ENCODE measurements at regions not wholly inside any gene's neighbourhood (a gene's known extent, or its start where the extent isn't known, plus 50 kb on each side); places are given as distances from the start of the nearest gene placed in this dataset.

DNA sequence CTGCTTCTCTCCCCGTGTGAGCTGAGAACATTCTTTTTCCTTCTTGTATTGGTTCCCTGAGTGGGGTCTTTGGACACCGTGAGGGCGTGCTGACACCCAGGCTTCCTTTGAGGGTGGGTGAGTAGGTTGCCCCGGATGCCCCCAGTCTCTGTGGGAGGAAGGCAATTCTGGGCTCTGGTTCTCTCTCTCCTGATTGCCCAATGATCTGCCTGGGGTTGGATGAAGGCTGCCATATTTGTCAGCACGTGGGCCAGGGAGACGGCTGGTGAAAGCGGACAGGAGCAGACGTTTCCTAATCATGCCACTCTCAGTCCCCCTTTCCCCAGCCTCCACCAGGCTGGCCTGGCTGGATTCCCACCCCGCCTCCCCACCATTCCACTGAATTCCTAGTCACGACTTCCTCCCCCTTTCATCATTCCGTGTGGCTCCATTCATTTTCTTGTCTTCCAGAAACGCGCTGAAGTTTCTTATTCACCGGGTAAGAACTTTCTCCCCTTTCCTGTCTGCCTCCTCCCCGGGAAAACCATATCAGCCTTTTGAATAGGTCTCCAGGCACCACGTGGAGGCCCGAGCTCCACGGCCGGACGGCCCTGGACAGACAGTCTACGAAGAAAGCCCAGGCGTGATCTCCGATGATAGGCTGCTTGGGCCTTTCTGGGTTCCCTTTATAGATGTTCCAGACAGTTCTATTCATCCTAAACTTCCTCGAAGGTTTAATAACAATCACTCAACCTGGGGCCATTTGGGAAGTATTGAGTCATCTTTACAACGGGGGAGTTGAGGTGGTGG lies 98.7 kb upstream of the NPTX2 start:
- Histone ChIP-seq H3K27ac (ENCODE audit: extremely low read length, insufficient read depth, low read length) (no peak overlapping the region), H3K79me2 (ENCODE audit: insufficient read depth, low read length) (no peaks in the 10 kb centered on the region), H3K27me3 (ENCODE audit: control insufficient read depth in 1 of 2, insufficient read depth in 2 of 2, low read length in 2 of 2) (no peaks in the 10 kb centered on the region), H3K9me3 (ENCODE audit: low read length) (no peaks in the 10 kb centered on the region), H3K4me2 (ENCODE audit: low read depth, low read length) (no peak overlapping the region), H3K36me3 (replicated peaks in 1 of 2; ENCODE audit: control insufficient read depth in 1 of 2, insufficient read depth in 2 of 2, low read length in 2 of 2) (no peaks in the 10 kb centered on the region), H2AFZ (ENCODE audit: low read length) (no peak overlapping the region), H4K20me1 (ENCODE audit: insufficient read depth, low read length) (no peaks in the 10 kb centered on the region), H3K4me1 (ENCODE audit: insufficient read depth, low read length) (no peaks in the 10 kb centered on the region), H3K9ac (ENCODE audit: insufficient read depth, low read depth, low read length) (no peak overlapping the region), H3K4me3 (replicated peaks in 1 of 3; ENCODE audit: insufficient read depth in 1 of 3, low read depth in 2 of 3, low read length in 3 of 3) (no peak overlapping the region)
- FAIRE-seq (no peak), ATAC-seq (no peak), DNase-seq (ENCODE audit: low spot score) (no peak)
- no TSS peak for BruUV-seq (replicated peaks)
- intact Hi-C loops (cut with micrococcal nuclease; ENCODE audit: unreplicated experiment): no loop called here
- in situ Hi-C loops (cut with HindIII; ENCODE audit: extremely low pct_ligation_motif_present, low pct_unique_long_range_greater_than_20kb): no loop called here
- WGBS (ENCODE audit: low lambda C conversion rate): 53% methylated on average over 22 of the region's 25 CpGs
- no peak for TF ChIP-seq CCDC6 (CRISPR knock-in tag; IDR thresholded peaks at IDR 0.05)
- TF ChIP-seq, protein P1, sequence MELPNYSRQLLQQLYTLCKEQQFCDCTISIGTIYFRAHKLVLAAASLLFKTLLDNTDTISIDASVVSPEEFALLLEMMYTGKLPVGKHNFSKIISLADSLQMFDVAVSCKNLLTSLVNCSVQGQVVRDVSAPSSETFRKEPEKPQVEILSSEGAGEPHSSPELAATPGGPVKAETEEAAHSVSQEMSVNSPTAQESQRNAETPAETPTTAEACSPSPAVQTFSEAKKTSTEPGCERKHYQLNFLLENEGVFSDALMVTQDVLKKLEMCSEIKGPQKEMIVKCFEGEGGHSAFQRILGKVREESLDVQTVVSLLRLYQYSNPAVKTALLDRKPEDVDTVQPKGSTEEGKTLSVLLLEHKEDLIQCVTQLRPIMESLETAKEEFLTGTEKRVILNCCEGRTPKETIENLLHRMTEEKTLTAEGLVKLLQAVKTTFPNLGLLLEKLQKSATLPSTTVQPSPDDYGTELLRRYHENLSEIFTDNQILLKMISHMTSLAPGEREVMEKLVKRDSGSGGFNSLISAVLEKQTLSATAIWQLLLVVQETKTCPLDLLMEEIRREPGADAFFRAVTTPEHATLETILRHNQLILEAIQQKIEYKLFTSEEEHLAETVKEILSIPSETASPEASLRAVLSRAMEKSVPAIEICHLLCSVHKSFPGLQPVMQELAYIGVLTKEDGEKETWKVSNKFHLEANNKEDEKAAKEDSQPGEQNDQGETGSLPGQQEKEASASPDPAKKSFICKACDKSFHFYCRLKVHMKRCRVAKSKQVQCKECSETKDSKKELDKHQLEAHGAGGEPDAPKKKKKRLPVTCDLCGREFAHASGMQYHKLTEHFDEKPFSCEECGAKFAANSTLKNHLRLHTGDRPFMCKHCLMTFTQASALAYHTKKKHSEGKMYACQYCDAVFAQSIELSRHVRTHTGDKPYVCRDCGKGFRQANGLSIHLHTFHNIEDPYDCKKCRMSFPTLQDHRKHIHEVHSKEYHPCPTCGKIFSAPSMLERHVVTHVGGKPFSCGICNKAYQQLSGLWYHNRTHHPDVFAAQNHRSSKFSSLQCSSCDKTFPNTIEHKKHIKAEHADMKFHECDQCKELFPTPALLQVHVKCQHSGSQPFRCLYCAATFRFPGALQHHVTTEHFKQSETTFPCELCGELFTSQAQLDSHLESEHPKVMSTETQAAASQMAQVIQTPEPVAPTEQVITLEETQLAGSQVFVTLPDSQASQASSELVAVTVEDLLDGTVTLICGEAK (IDR thresholded peaks at IDR 0.05): no peak
- TF ChIP-seq, protein P1 (CRISPR knock-in tag; IDR thresholded peaks at IDR 0.05): no peak
- CTCF ChIA-PET (ENCODE audit: low intra/inter-chr PET ratio, low total read pairs): no interaction called here
- POLR2A ChIA-PET: no interaction called here

Measured in HepG2 (cell line).